IMR-90 (cell line): ENCODE measurements at regions not wholly inside any gene's neighbourhood (a gene's known extent, or its start where the extent isn't known, plus 50 kb on each side); places are given as distances from the start of the nearest gene placed in this dataset.

ENCODE experiments used
- ATAC-seq: fragments of 200-7000 bp; cut with Tn5 transposase; 2 replicates; pipeline ENCODE4 v1.9.1; 2020; ENCODE audit warnings: low read depth, mild to moderate bottlenecking, moderate library complexity
- BruUV-seq: library from RNA; stranded (reverse); fragments of 400-500 nt; replicated peaks from 2 replicates; lab custom pipeline; 2021; lab: Mats Ljungman, UMichigan
- CTCF ChIA-PET: fragments of 300-600 bp; formaldehyde crosslinking; extraction: SDS; loops from one replicate; lab custom pipeline; 2021; ENCODE audit warnings: antibody characterized with exemption; lab: Yijun Ruan, JAX
- POLR2A ChIA-PET: fragments of 300-600 bp; sonication (Branson Sonifier 250); formaldehyde crosslinking; loops from one replicate; lab custom pipeline; 2022; ENCODE audit warnings: antibody characterized with exemption; ENCODE audit not compliant: unreplicated experiment; lab: Charles Lee
- DNase-seq: peaks from one replicate; pipeline ENCODE4 v3.0.0; 2013
- H2AFZ ChIP-seq: replicated peaks from 2 replicates; pipeline ENCODE3; 2013; ENCODE audit warnings: low read length, mild to moderate bottlenecking; ENCODE audit not compliant: poor library complexity
- H2AK5ac ChIP-seq: 2 replicates; pipeline ENCODE4 v1.6.1; 2013; ENCODE audit warnings: low read depth, low read length, inconsistent platforms
- H2AK9ac ChIP-seq: replicated peaks from 2 replicates; pipeline ENCODE3; 2013; ENCODE audit warnings: mild to moderate bottlenecking, low read depth, low read length, moderate library complexity; ENCODE audit not compliant: poor library complexity
- H2BK120ac ChIP-seq: 2 replicates; pipeline ENCODE4 v1.6.1; 2013; ENCODE audit warnings: low read depth, low read length, inconsistent platforms
- H2BK15ac ChIP-seq: 3 replicates; pipeline ENCODE4 v1.6.1; 2013; ENCODE audit warnings: low read depth, low read length, inconsistent platforms
- H2BK20ac ChIP-seq: 2 replicates; pipeline ENCODE4 v1.6.1; 2013; ENCODE audit warnings: low read depth, mild to moderate bottlenecking, inconsistent platforms, low read length, moderate library complexity
- H2BK5ac ChIP-seq: 2 replicates; pipeline ENCODE4 v1.6.1; 2013; ENCODE audit warnings: mild to moderate bottlenecking, low read depth, low read length, inconsistent platforms; ENCODE audit not compliant: poor library complexity, severe bottlenecking
- H3K14ac ChIP-seq: replicated peaks from 2 replicates; pipeline ENCODE4 v1.6.1; 2013; ENCODE audit warnings: low read depth, low read length, inconsistent platforms
- H3K18ac ChIP-seq: 2 replicates; pipeline ENCODE4 v1.6.1; 2013; ENCODE audit warnings: low read depth, low read length, control low read depth
- H3K23ac ChIP-seq: 2 replicates; pipeline ENCODE4 v1.6.1; 2013; ENCODE audit warnings: low read depth, low read length, inconsistent platforms
- H3K27ac ChIP-seq: 2 replicates; pipeline ENCODE4 v1.5.1; 2013; ENCODE audit warnings: mild to moderate bottlenecking, control low read depth, low read length; ENCODE audit not compliant: insufficient read depth
- H3K27me3 ChIP-seq: 2 replicates; pipeline ENCODE4 v1.6.1; 2013; ENCODE audit warnings: low read length; ENCODE audit not compliant: control insufficient read depth, insufficient read depth
- H3K36me3 ChIP-seq: 2 replicates; pipeline ENCODE4 v1.6.1; 2013; ENCODE audit warnings: low read length, mixed read lengths; ENCODE audit not compliant: control insufficient read depth, insufficient read depth
- H3K4ac ChIP-seq: 2 replicates; pipeline ENCODE4 v1.6.1; 2013; ENCODE audit warnings: low read depth, low read length, inconsistent platforms
- H3K4me1 ChIP-seq: 2 replicates; pipeline ENCODE4 v1.6.1; 2013; ENCODE audit warnings: low read length, mixed read lengths; ENCODE audit not compliant: control insufficient read depth, insufficient read depth
- H3K4me2 ChIP-seq: 2 replicates; pipeline ENCODE4 v1.6.1; 2013; ENCODE audit warnings: low read depth, mild to moderate bottlenecking, control low read depth, low read length, moderate library complexity
- H3K4me3 ChIP-seq: 2 replicates; pipeline ENCODE4 v1.5.1; 2013; ENCODE audit warnings: low read depth, mild to moderate bottlenecking, control low read depth, low read length, moderate library complexity; ENCODE audit not compliant: insufficient read depth
- H3K56ac ChIP-seq: 2 replicates; pipeline ENCODE4 v1.6.1; 2013; ENCODE audit warnings: low read length, inconsistent platforms; ENCODE audit not compliant: insufficient read depth; ENCODE audit errors: extremely low read depth
- H3K79me1 ChIP-seq, 2 experiments: 2 replicates each; pipeline ENCODE4 v1.6.1; 2013; ENCODE audit warnings: low read length in 2 of 2, inconsistent platforms in 1 of 2, low read depth in 1 of 2
- H3K9ac ChIP-seq: 2 replicates; pipeline ENCODE4 v1.6.1; 2013; ENCODE audit warnings: low read depth, low read length, control low read depth
- H3K9me1 ChIP-seq: 2 replicates; pipeline ENCODE4 v1.6.1; 2013; ENCODE audit warnings: low read length, inconsistent platforms; ENCODE audit not compliant: insufficient read depth
- H3K9me3 ChIP-seq: 2 replicates; pipeline ENCODE4 v1.6.1; 2013; ENCODE audit warnings: low read length; ENCODE audit not compliant: control insufficient read depth, insufficient read depth
- H4K20me1 ChIP-seq: 2 replicates; pipeline ENCODE4 v1.6.1; 2013; ENCODE audit warnings: low read length, inconsistent platforms; ENCODE audit not compliant: insufficient read depth
- H4K5ac ChIP-seq: 2 replicates; pipeline ENCODE4 v1.6.1; 2013; ENCODE audit warnings: mild to moderate bottlenecking, low read depth, low read length, control low read depth
- H4K8ac ChIP-seq, 2 experiments: 2 replicates each; pipeline ENCODE4 v1.6.1; 2013; ENCODE audit warnings: low read depth in 2 of 2, low read length in 2 of 2, control low read depth in 1 of 2, inconsistent platforms in 1 of 2
- H4K91ac ChIP-seq: 2 replicates; pipeline ENCODE4 v1.6.1; 2013; ENCODE audit warnings: low read depth, low read length, inconsistent platforms; ENCODE audit not compliant: insufficient read depth
- BHLHE40 ChIP-seq: fragments of 150-350 bp; IDR thresholded peaks from 2 replicates; pipeline ENCODE4 v1.6.1; 2016; ENCODE audit warnings: mild to moderate bottlenecking, low read depth, low read length
- FOS ChIP-seq: fragments of 150-350 bp; IDR thresholded peaks from 2 replicates; pipeline ENCODE4 v1.6.1; 2016; ENCODE audit warnings: low read depth, low read length
- whole genome bisulfite sequencing, 2 experiments: methylation state at CpG; one replicate each; pipeline versions ENCODE4 v1.1.5 to v1.1.7; 2013; ENCODE audit warnings: missing lambda C conversion rate in 2 of 2; ENCODE audit not compliant: insufficient read length in 1 of 2; ENCODE audit errors: extremely low coverage in 2 of 2; 5-methylcytosine and 5-hydroxymethylcytosine counted together
- dilution Hi-C: fragments of 300-500 bp; cut with HindIII; formaldehyde crosslinking; loops from one replicate; pipeline ENCODE4 v1.14.3; 2018; ENCODE audit warnings: low sequenced_read_pairs; ENCODE audit not compliant: unreplicated experiment
- in situ Hi-C: fragments of 300-500 bp; cut with MboI; formaldehyde crosslinking; loops from 3 replicates; pipeline ENCODE4 v1.14.3; 2019; ENCODE audit warnings: low sequenced_read_pairs, inconsistent platforms, mixed read lengths
- intact Hi-C: fragments of 100-400 bp; cut with micrococcal nuclease; formaldehyde crosslinking; loops from 2 replicates; pipeline ENCODE4 v1.10.0; 2022

GRCh38 chr5:130868186-130868840 is 296.7 kb downstream of the HINT1 start:
- no peak overlapping the region for H2BK120ac ChIP-seq
- H2AK9ac ChIP-seq, result no peak overlapping the region
- H3K27ac ChIP-seq, result no peak overlapping the region
- no peak overlapping the region for H3K56ac ChIP-seq
- H3K23ac ChIP-seq, result no peak overlapping the region
- H3K27me3 ChIP-seq, result no peaks in the 10 kb centered on the region
- no peak overlapping the region for H3K4me2 ChIP-seq
- DNase-seq (no peak), ATAC-seq (no peak)
- no peak overlapping the region for H2BK15ac ChIP-seq
- no peak for TF ChIP-seq BHLHE40
- no peak for TF ChIP-seq FOS
- no peak overlapping the region for H4K5ac ChIP-seq
- no peaks in the 10 kb centered on the region for H3K9me1 ChIP-seq
- H3K9me3 ChIP-seq, result peaks cover 5% of the 10 kb centered on the region; the same call in 1 of the 2 replicates
- H3K4me3 ChIP-seq, result no peak overlapping the region
- no TSS peak for BruUV-seq
- no peaks in the 10 kb centered on the region for H3K4me1 ChIP-seq
- in situ Hi-C loops, result no loop called here
- H2BK20ac ChIP-seq, result no peak overlapping the region
- intact Hi-C loops, result no loop called here
- H2AFZ ChIP-seq, result no peak overlapping the region
- H3K4ac ChIP-seq, result no peak overlapping the region
- no peaks in the 10 kb centered on the region for H3K36me3 ChIP-seq
- H3K9ac ChIP-seq, result no peak overlapping the region
- dilution Hi-C loops, result no loop called here
- no peaks in the 10 kb centered on the region for H4K20me1 ChIP-seq
- no CpG with 5 or more reads among the region's 1 CpG for WGBS, 2 experiments
- POLR2A ChIA-PET, result no interaction called here
- CTCF ChIA-PET, result no interaction called here
- H2BK5ac ChIP-seq, result no peak overlapping the region
- no peak overlapping the region for H3K18ac ChIP-seq
- no peak overlapping the region for H4K91ac ChIP-seq
- no peak overlapping the region for H4K8ac ChIP-seq
- H2AK5ac ChIP-seq, result no peak overlapping the region
- H3K14ac ChIP-seq, result no peak overlapping the region
- H3K79me1 ChIP-seq, result no peaks in the 10 kb centered on the region
